ENCODE measurements at regions not wholly inside any gene's neighbourhood (a gene's known extent, or its start where the extent isn't known, plus 50 kb on each side); places are given as distances from the start of the nearest gene placed in this dataset.

- no peaks in the 10 kb centered on the region for H3K36me3 ChIP-seq
- no peak for DNase-seq (ENCODE audit: extremely low spot score)
- no peak overlapping the region for H3K27ac ChIP-seq (replicated peaks in 1 of 4)
- TF ChIP-seq POLR2AphosphoS5 (IDR thresholded peaks at IDR 0.05) (no peak), POLR2A (IDR thresholded peaks at IDR 0.05; ENCODE audit: low read depth) (no peak), EP300 (IDR thresholded peaks at IDR 0.05) (no peak), CTCF (IDR thresholded peaks at IDR 0.05) (no peak)
- no peak overlapping the region for H3K4me3 ChIP-seq
- intact Hi-C loops (cut with DNase I) = no loop called here
- 74% methylated on average over 1 of the region's 1 CpG for WGBS
- no peaks in the 10 kb centered on the region for H3K9me3 ChIP-seq
- H3K27me3 ChIP-seq = no peaks in the 10 kb centered on the region
- H3K4me1 ChIP-seq = no peaks in the 10 kb centered on the region
Measured at GRCh38 chr9:102769307-102769706, 225.8 kb upstream of the CYLC2 start.

- Histone ChIP-seq H3K4me3 (no peak overlapping the region), H3K9me3 (no peaks in the 10 kb centered on the region), H3K27me3 (no peaks in the 10 kb centered on the region), H3K4me1 (no peaks in the 10 kb centered on the region), H3K27ac (replicated peaks in 1 of 4) (no peak overlapping the region), H3K36me3 (no peaks in the 10 kb centered on the region)
- DNase-seq (ENCODE audit: extremely low spot score) = no peak
- intact Hi-C loops (cut with DNase I) = no loop called here
- TF ChIP-seq CTCF (IDR thresholded peaks at IDR 0.05) = no peak
- TF ChIP-seq POLR2A (IDR thresholded peaks at IDR 0.05; ENCODE audit: low read depth) = no peak
- no peak for TF ChIP-seq POLR2AphosphoS5 (IDR thresholded peaks at IDR 0.05)
- no peak for TF ChIP-seq EP300 (IDR thresholded peaks at IDR 0.05)
- 80% methylated on average over 3 of the region's 3 CpGs for WGBS
Measured at GRCh38 chr9:102768002-102768401, 227.1 kb upstream of the CYLC2 start.

- Histone ChIP-seq H3K4me1 (no peaks in the 10 kb centered on the region), H3K36me3 (no peaks in the 10 kb centered on the region), H3K27ac (replicated peaks in 1 of 4) (no peak overlapping the region), H3K27me3 (no peaks in the 10 kb centered on the region), H3K4me3 (no peak overlapping the region), H3K9me3 (no peaks in the 10 kb centered on the region)
- TF ChIP-seq CTCF (IDR thresholded peaks at IDR 0.05) (no peak), POLR2A (IDR thresholded peaks at IDR 0.05; ENCODE audit: low read depth) (no peak), POLR2AphosphoS5 (IDR thresholded peaks at IDR 0.05) (no peak), EP300 (IDR thresholded peaks at IDR 0.05) (no peak)
- intact Hi-C loops (cut with DNase I) = no loop called here
- no peak for DNase-seq (ENCODE audit: extremely low spot score)
- WGBS = 72% methylated on average over 4 of the region's 4 CpGs
Measured at GRCh38 chr9:102767076-102767475, 228.1 kb upstream of the CYLC2 start.

GRCh38 chr9:102740578-102740977, 254.6 kb upstream of the CYLC2 start:
- H3K36me3 ChIP-seq = no peaks in the 10 kb centered on the region

More at GRCh38 chr9:102740578-102740977, 254.6 kb upstream of the CYLC2 start:
- intact Hi-C loops (cut with DNase I) = no loop called here
- Histone ChIP-seq H3K4me1 (no peaks in the 10 kb centered on the region), H3K27me3 (no peaks in the 10 kb centered on the region), H3K27ac (replicated peaks in 1 of 4) (no peak overlapping the region), H3K4me3 (no peak overlapping the region), H3K9me3 (no peaks in the 10 kb centered on the region)
- WGBS = 62% methylated on average over 1 of the region's 1 CpG
- TF ChIP-seq EP300 (IDR thresholded peaks at IDR 0.05) = no peak
- TF ChIP-seq POLR2A (IDR thresholded peaks at IDR 0.05; ENCODE audit: low read depth) = no peak
- no peak for TF ChIP-seq CTCF (IDR thresholded peaks at IDR 0.05)
- TF ChIP-seq POLR2AphosphoS5 (IDR thresholded peaks at IDR 0.05) = no peak
- DNase-seq (ENCODE audit: extremely low spot score) = no peak

Data from esophagus muscularis mucosa (tissue), 4 donors.